Activated CD8-positive, alpha-beta T cell treated with anti-CD3 and anti-CD28 coated beads, Interleukin-2, amount 10 ng/mL, durations not matched to agents 7 days and 5 days (primary cell): ENCODE measurements at regions not wholly inside any gene's neighbourhood (a gene's known extent, or its start where the extent isn't known, plus 50 kb on each side); places are given as distances from the start of the nearest gene placed in this dataset.

Experiments used
- ATAC-seq: fragments of 150-1000 bp; cut with Tn5 transposase; one replicate; pipeline ENCODE4 v1.10.0; 2021; ENCODE audit warnings: moderate library complexity
- CTCF ChIA-PET: fragments of 350-600 bp; sonication (Branson Sonifier 250); formaldehyde crosslinking; loops from one replicate; lab custom pipeline; 2021; ENCODE audit warnings: antibody characterized with exemption; lab: Charles Lee
- POLR2A ChIA-PET: fragments of 350-600 bp; sonication (Branson Sonifier 250); formaldehyde crosslinking; loops from one replicate; lab custom pipeline; 2021; ENCODE audit warnings: antibody characterized with exemption; lab: Charles Lee
- DNase-seq: peaks from one replicate; pipeline ENCODE4 v3.0.0-alpha.2; 2020
- H3K27ac Mint-ChIP-seq: one replicate; pipeline ENCODE4 v1.8.0; 2021; ENCODE audit warnings: mild to moderate bottlenecking, mixed read lengths
- H3K27me3 Mint-ChIP-seq: one replicate; pipeline ENCODE4 v1.8.0; 2021; ENCODE audit warnings: low read depth, mixed read lengths
- H3K36me3 Mint-ChIP-seq: one replicate; pipeline ENCODE4 v1.8.0; 2021; ENCODE audit warnings: low read depth, mixed read lengths
- H3K4me1 Mint-ChIP-seq: one replicate; pipeline ENCODE4 v1.8.0; 2021; ENCODE audit warnings: low read depth, mixed read lengths
- H3K4me3 Mint-ChIP-seq: one replicate; pipeline ENCODE4 v1.8.0; 2021; ENCODE audit warnings: mild to moderate bottlenecking, mixed read lengths
- H3K9me3 Mint-ChIP-seq: one replicate; pipeline ENCODE4 v1.8.0; 2022; ENCODE audit warnings: mixed read lengths; ENCODE audit not compliant: insufficient read depth

DNA sequence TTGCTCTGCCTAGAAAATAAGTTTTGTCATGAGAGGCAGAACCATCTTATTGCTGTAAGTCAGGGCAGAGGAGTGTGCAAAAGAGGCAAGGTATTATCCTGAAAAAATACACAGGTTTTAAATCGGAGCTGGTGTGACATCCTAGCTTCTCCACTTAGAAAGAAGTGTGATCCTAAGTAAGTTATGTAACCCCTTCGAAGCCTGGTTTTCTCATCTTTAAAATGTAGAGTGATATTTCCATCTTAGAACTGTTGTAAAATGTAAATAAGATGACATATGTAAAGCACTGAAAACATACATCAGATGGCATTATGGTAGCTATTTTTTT lies 65.1 kb downstream of the IER5 start:
- no peak overlapping the region for H3K27ac Mint-ChIP-seq
- CTCF ChIA-PET, result interaction anchor here (1.8 to 3.0 kb wide), 3 partner anchors 10 to 12 kb away, joined by 7 to 34 read pairs (median 10); no protein-coding TSS in a partner anchor
- H3K27me3 Mint-ChIP-seq, result peaks cover 16% of the 10 kb centered on the region
- peaks cover 7% of the 10 kb centered on the region for H3K36me3 Mint-ChIP-seq
- no peak overlapping the region for H3K4me3 Mint-ChIP-seq
- ATAC-seq (no peak), DNase-seq (no peak)
- peaks cover 56% of the 10 kb centered on the region for H3K4me1 Mint-ChIP-seq
- POLR2A ChIA-PET, result no interaction called here
- H3K9me3 Mint-ChIP-seq, result peaks cover 3% of the 10 kb centered on the region

DNA sequence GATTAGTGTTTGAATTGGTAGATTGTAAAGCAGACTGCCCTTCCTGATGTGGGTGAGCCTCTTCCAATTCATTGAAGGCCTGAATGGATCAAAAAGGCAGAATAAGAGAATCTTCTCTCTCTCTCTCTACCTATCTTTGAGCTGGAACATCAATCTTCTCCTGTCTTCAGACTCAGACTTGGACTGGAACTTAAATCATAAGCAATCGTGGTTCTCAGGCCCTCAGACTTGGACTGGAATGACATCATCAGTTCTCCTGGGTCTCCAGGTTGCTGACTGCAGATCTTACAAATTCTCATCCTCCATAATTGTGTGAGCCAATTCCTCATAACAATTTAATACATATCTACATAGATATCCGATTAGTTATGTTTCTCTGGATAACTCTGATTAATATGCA lies 66.8 kb downstream of the IER5 start:
- DNase-seq (no peak), ATAC-seq (no peak)
- ChIA-PET CTCF (interaction anchor here (0.9 to 2.2 kb wide), 2 partner anchors 13 to 117 kb away, joined by 3 to 10 read pairs; no protein-coding TSS in a partner anchor), POLR2A (no interaction called here)
- H3K27ac Mint-ChIP-seq, result no peak overlapping the region
- peaks cover 19% of the 10 kb centered on the region for H3K27me3 Mint-ChIP-seq
- H3K4me1 Mint-ChIP-seq, result peaks cover 55% of the 10 kb centered on the region
- H3K36me3 Mint-ChIP-seq, result peaks cover 9% of the 10 kb centered on the region
- no peak overlapping the region for H3K4me3 Mint-ChIP-seq
- H3K9me3 Mint-ChIP-seq, result peaks cover 3% of the 10 kb centered on the region

DNA sequence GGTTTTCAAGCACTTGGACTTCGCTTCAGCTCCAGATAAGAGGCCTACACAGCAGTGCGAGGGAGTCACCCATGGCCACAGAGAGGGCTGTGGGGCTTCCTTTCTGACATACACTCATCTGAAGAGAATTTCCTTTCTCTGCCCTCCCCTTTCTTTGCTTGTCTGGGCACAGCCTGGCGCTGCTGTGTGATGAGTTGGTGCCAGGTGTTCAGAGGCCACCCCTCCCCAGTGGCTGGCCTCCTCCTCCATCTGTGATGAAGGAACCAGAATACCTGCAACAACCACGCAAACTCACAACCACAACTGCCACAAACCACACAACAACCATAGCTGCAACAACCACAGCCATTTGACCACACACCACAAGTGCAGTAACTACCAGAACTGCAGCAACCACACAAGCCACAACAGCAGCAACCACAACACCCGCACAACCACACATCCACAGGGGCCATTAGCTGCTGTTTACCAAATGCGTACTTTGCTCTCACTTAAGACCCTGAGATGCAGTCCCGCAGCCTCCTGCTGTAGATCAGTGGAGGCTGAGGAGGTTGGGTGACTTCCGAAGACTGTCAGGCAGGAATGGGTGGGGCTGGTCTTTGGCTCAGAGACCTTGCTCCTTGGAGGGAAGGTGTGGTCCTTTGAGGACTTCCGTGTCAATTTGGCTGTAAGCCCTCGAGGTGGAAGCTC lies 71.1 kb downstream of the IER5 start:
- Mint-ChIP-seq H3K27ac (peak overlapping the region; percentile 91), H3K36me3 (peaks cover 28% of the 10 kb centered on the region), H3K4me1 (peaks cover 39% of the 10 kb centered on the region), H3K4me3 (peak overlapping the region; percentile 70), H3K27me3 (peaks cover 22% of the 10 kb centered on the region), H3K9me3 (peaks cover 26% of the 10 kb centered on the region)
- ChIA-PET POLR2A (interaction anchor here (0.6 to 2.4 kb wide), 5 partner anchors 10 to 71 kb away, joined by 3 to 9 read pairs (median 5); partner anchors contain the start of gene IER5), CTCF (interaction anchor here (1.0 to 7.3 kb wide), 6 partner anchors 16 to 278 kb away, joined by 3 to 63 read pairs (median 4); no protein-coding TSS in a partner anchor)
- peak; percentile 80 for ATAC-seq
- peak; percentile 76 for DNase-seq

DNA sequence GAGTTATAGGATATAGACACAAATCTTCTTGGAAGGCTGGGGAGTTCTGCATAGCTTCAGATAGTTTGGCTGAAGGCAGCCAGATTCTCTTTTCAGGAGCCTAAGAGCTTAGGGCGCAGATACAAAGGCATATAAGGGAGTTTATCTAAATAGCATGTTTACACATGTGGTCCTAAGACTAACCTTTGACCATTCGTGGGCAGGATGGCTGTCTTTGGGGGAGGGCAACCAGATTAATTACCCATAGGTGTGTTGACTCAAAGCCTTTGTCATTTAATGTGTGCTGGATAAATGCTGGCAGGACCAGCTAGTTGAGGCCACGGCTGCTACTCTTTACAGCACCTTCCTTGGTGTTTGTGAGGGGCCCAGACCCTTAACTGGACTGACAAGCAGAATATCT lies 71.8 kb downstream of the IER5 start:
- DNase-seq (no peak), ATAC-seq (no peak)
- Mint-ChIP-seq H3K4me3 (peak overlapping the region; percentile 70), H3K27ac (peak overlapping the region; percentile 91), H3K36me3 (peaks cover 30% of the 10 kb centered on the region), H3K9me3 (peaks cover 29% of the 10 kb centered on the region), H3K4me1 (peaks cover 39% of the 10 kb centered on the region), H3K27me3 (peaks cover 20% of the 10 kb centered on the region)
- CTCF ChIA-PET, result interaction anchor here (1.0 to 7.3 kb wide), 7 partner anchors 17 to 279 kb away, joined by 3 to 63 read pairs (median 4); no protein-coding TSS in a partner anchor
- POLR2A ChIA-PET, result interaction anchor here (0.6 to 2.4 kb wide), 5 partner anchors 11 to 72 kb away, joined by 3 to 9 read pairs (median 5); partner anchors contain the start of gene IER5

DNA sequence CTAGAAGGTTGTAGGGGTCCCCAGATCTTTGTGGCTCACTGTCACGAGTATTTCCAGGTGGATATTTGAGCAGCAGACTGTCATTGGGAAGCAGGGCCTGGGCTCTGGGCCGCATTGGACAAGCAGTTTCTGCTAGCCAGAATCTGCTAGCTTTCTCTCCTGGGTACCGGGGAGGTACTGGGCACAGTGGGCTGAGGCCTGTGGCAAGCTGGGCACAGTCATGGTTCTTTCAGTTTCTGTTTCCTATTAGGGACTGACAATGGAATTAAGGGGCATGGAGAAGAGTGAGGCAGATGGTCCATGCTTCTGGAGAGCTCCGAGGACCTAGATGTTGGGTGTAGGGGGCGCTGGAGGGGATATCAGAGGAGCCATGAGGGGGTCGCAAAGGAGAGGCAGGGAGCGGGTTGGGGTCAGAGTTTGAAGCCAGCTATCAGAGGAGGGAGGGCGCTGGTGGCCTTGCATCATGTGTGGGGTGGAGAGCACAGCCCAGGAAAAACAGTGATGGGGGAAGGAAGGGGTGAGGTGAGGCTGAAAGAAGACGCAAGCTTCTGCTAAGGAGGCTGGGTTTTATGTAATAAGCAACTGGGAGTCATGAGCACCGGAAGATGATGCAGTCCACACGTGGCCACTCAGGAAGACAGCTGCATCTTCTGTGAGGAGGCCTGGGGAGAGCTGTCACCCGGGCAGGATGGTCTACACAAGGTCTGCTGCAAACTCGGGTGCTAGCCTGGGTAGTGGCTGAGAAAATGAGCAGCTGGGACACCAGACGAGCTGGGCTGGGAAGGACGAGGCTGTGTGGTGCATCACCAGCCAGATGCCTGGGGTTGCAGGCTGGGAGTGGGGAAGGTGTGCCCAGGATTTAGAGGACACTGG lies 72.7 kb downstream of the IER5 start:
- Mint-ChIP-seq H3K4me3 (no peak overlapping the region), H3K27ac (peak overlapping the region; percentile 44), H3K9me3 (peaks cover 29% of the 10 kb centered on the region), H3K36me3 (peaks cover 30% of the 10 kb centered on the region), H3K27me3 (peaks cover 13% of the 10 kb centered on the region), H3K4me1 (peaks cover 41% of the 10 kb centered on the region)
- ATAC-seq (no peak), DNase-seq (no peak)
- CTCF ChIA-PET, result interaction anchor here (1.0 to 7.3 kb wide), 4 partner anchors 18 to 139 kb away, joined by 3 to 63 read pairs (median 5); no protein-coding TSS in a partner anchor
- POLR2A ChIA-PET, result interaction anchor here (1.5 to 2.4 kb wide), 2 partner anchors 11 to 73 kb away, joined by 7 to 9 read pairs; partner anchors contain the start of gene IER5

DNA sequence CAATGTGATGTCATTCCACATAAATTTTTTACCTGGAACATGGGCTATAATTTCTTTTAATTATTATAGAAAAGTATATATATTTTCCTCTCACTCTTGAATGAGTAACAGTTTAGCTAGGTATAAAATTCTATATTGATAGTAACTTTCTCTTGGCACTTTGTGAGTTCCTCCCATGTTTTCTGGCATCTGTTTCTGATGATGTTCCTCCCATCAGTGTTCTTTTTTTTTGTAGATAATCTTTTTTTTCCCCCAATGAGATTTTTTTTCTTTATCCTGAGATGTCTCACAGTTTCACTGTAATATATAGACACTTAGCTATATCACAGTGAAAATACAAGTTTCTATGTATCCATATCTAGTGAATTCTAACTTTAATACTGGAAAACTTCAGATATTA lies 75.2 kb downstream of the IER5 start:
- Mint-ChIP-seq H3K4me3 (no peak overlapping the region), H3K9me3 (peaks cover 29% of the 10 kb centered on the region), H3K36me3 (peaks cover 28% of the 10 kb centered on the region), H3K4me1 (peaks cover 33% of the 10 kb centered on the region), H3K27ac (no peak overlapping the region), H3K27me3 (peaks cover 9% of the 10 kb centered on the region)
- ATAC-seq (no peak), DNase-seq (no peak)
- POLR2A ChIA-PET, result interaction anchor here (0.7 to 1.3 kb wide), 3 partner anchors 16 to 268 kb away, joined by 3 to 5 read pairs (median 3); no protein-coding TSS in a partner anchor
- CTCF ChIA-PET, result interaction anchor here (0.8 to 7.3 kb wide), 11 partner anchors 11 to 285 kb away, joined by 3 to 63 read pairs (median 6); no protein-coding TSS in a partner anchor

DNA sequence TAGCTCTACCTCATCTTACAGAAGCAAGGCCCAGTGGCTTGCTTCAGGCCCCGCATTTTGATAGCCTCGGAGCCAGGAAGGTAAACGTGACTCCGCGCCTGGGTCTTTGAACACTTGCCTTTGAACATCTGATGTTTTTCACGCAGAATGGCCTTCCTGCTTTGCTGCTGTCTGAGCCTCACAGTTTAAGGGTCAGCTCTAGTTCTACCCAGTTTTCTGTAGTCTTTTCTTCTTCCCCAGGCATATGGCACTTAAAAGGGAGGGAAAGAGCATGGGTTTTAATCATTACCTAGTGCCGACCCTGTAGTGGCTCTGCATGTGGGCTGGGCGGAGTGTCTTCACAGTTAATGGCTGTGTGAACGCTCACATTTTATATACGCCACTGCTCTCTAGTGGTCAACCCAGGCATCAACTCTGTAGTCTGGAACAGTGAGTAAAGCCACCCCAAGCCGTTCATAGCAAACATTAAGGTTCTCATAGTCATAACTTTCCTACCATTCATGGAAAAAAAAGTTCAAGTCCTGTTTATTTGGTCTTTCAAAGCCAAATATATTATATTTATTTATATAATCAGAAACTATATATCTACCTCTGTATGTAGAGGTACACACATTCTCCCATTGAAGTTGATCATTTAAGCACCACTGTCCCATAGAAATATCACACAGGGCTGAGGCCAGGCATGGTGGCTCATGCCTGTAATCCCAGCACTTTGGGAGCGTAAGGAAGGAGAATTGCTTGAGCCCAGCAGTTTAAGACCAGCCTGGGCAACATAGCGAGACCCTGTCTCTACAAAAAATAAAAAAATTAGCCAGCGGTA lies 78.1 kb downstream of the IER5 start:
- H3K36me3 Mint-ChIP-seq, result peaks cover 18% of the 10 kb centered on the region
- peak overlapping the region; percentile 53 for H3K27ac Mint-ChIP-seq
- peaks cover 8% of the 10 kb centered on the region for H3K4me1 Mint-ChIP-seq
- H3K27me3 Mint-ChIP-seq, result peaks cover 6% of the 10 kb centered on the region
- no peak overlapping the region for H3K4me3 Mint-ChIP-seq
- POLR2A ChIA-PET, result interaction anchor here (0.8 to 1.2 kb wide), 3 partner anchors 18 to 122 kb away, joined by 3 read pairs; no protein-coding TSS in a partner anchor
- ATAC-seq (peak; percentile 100), DNase-seq (peak; percentile 84)
- peaks cover 22% of the 10 kb centered on the region for H3K9me3 Mint-ChIP-seq
- CTCF ChIA-PET, result interaction anchor here (0.6 to 3.4 kb wide), 26 partner anchors 14 to 648 kb away, joined by 3 to 32 read pairs (median 4); no protein-coding TSS in a partner anchor

DNA sequence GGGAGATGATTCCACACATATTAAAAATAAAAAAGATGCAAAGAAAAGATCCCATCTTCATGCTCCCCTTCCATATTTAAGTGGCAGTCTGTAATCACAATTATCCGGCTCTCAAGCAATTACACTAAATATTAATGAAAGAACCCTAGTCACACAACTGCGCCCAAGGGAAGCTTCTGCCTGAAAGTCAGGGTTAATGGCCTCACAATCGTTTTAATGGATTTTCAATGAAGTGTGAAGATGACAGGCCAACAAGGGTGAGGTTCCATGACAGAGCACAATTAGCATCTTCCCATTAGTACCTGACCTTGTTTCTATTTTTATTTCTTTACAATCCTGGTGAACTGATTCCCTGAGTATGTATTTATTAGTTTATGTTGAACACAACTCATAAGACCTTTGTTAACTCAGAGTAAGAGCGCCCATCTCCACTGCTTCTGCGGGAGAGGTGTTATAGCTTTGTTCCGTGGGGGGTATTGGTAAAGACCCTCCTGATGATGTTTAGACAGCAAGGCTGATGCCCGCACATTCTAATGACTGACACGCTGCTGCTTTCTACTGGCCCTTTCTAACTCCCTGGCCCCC lies 80.9 kb downstream of the IER5 start:
- CTCF ChIA-PET, result interaction anchor here (2.5 to 3.4 kb wide), 2 partner anchors 27 to 288 kb away, joined by 21 to 32 read pairs; no protein-coding TSS in a partner anchor
- Mint-ChIP-seq H3K36me3 (peaks cover 3% of the 10 kb centered on the region), H3K4me1 (peaks cover 12% of the 10 kb centered on the region), H3K27ac (no peak overlapping the region), H3K9me3 (peaks cover 10% of the 10 kb centered on the region), H3K4me3 (no peak overlapping the region), H3K27me3 (peaks cover 5% of the 10 kb centered on the region)
- ATAC-seq (no peak), DNase-seq (no peak)
- POLR2A ChIA-PET, result interaction anchor here (0.7 kb wide), 1 partner anchor 390 kb away, joined by 4 read pairs; no protein-coding TSS in a partner anchor

DNA sequence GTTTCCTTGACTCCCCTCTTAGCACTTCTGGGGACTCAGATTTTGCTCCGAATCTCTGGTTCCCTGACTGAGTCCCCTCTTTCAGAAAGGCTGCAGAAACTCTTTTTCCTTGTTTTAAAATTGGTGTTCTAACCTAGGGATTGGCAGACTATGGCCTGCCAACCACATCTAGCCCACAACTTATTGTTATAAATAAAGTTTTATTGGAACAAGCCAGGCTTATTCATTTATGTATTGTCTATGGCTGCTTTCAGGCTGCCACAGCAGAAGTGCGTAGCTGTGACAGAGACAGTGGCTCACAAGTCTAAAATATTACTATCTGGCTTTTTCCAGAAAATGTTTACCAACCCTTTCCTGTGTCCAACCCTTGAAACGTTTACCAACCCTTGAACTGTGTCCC lies 81.7 kb downstream of the IER5 start:
- POLR2A ChIA-PET, result no interaction called here
- H3K4me1 Mint-ChIP-seq, result peaks cover 12% of the 10 kb centered on the region
- no peak overlapping the region for H3K4me3 Mint-ChIP-seq
- ATAC-seq, result no peak
- peaks cover 2% of the 10 kb centered on the region for H3K36me3 Mint-ChIP-seq
- CTCF ChIA-PET, result interaction anchor here (1.0 to 3.4 kb wide), 3 partner anchors 27 to 288 kb away, joined by 3 to 32 read pairs (median 3); no protein-coding TSS in a partner anchor
- peaks cover 5% of the 10 kb centered on the region for H3K27me3 Mint-ChIP-seq
- no peak overlapping the region for H3K27ac Mint-ChIP-seq
- H3K9me3 Mint-ChIP-seq, result peaks cover 6% of the 10 kb centered on the region
- no peak for DNase-seq

DNA sequence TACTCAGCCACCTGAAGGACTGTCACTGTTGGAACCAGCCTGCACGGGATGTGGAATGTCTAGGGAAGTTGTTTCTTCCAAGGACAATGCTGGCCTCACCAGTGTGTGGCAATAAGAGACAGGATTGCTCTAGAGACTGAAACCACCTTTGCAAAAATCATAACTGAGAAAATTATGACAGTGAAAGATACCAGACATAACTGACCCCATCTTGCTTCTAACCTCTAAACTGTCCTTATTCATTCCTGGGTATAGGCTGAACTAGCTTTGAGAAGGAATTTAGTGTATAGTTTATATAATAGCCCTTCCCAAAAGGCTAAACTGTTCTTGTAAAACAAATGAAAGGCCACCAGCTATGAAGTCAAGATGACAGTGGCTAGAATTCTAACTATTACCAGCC lies 83.6 kb downstream of the IER5 start:
- Mint-ChIP-seq H3K4me1 (peaks cover 6% of the 10 kb centered on the region), H3K36me3 (peaks cover 2% of the 10 kb centered on the region), H3K4me3 (no peak overlapping the region), H3K27me3 (peaks cover 5% of the 10 kb centered on the region), H3K27ac (no peak overlapping the region), H3K9me3 (peaks cover 6% of the 10 kb centered on the region)
- ChIA-PET POLR2A (no interaction called here), CTCF (no interaction called here)
- ATAC-seq (no peak), DNase-seq (no peak)
